Dermis microvascular lymphatic vessel endothelial cell (primary cell): ENCODE measurements at regions not wholly inside any gene's neighbourhood (a gene's known extent, or its start where the extent isn't known, plus 50 kb on each side); places are given as distances from the start of the nearest gene placed in this dataset.
A peak's percentile ranks its signal among the peaks of the same experiment; 100 is the strongest.
"Not testable (repeated sequence)": the region's sequence is repeated elsewhere in the genome, so short reads cannot be mapped to it uniquely, and the experiment has no call there.

Experiments
- DNase-seq, 2 donors: peaks; one replicate each; pipeline versions ENCODE4 v3.0.0 to v3.0.0-alpha.2; 2010; ENCODE audit warnings: low read depth in 2 of 2

DNA sequence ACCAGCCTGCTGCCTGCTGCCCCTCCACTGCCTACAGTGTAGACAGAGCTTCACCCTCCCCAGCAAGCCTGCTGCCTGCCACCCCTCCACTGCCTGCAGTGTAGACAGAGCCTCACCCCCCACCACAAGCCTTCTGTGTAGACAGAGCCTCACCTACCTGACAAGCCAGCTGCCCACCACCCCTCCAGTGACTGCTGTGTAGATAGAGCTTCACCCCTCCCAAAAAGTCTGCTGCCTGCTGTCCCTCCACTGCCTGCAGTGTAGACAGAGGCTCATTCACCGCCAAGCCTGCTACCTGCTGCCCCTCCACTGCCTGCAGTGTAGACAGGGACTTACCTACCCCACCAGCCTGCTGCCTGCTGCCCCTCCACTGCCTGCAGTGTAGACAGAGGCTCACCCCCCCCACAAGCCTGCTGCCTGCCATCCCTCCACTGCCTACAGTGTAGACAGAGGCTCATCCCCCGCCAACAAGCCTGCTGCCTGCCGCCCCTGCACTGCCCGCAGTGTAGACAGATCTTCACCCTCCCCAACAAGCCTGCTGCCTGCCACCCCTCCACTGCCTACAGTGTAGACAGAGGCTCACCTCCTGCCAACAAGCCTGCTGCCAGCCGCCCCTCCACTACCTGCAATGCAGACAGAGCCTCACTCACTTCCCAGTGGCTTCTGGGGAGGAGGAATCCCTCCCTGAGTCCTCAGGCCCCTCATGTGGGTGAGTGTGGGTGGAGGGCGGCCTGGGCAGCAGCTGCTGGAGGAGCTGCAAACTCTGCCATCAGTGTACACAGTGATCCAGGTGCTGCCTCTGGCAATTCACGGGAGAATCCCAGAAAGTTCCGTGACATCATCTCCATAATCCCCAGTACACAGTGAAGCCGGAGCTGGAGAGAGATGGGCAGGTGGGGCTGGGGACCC lies 140.9 kb downstream of the DLL1 start:
- no peak for DNase-seq

DNA sequence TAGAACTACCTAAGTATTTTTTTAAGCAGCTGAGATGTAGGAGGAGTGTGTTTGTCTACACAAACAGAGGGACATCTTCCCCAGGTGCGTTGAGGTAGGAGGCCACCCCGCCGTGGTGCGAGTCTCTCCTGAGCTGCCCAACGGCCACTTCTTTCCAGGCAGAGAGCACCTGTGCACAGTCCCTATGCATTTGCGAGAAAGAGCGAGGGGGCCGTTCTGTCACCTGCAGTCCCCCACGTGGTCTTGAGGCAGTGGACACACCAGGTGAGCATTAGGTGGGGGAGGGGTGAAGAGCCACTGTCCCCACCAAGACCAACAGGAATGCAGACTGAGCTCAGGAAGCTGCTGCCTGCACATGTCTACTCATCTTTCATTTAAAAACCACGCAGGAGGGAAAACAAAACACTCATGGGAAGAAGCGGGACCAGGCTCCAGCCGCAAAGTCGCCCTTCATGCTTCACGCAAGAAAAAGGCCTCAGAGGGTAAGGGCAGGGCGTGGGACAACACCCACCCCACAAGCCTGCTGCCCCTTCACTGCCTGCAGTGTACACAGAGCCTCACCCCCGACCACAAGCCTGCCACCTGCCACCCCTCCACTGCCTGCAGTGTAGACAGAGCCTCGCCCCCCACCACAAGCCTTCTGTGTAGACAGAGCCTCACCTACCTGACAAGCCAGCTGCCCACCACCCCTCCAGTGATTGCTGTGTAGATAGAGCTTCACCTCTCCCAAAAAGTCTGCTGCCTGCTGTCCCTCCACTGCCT lies 142.0 kb downstream of the DLL1 start:
- DNase-seq, result no peak

DNA sequence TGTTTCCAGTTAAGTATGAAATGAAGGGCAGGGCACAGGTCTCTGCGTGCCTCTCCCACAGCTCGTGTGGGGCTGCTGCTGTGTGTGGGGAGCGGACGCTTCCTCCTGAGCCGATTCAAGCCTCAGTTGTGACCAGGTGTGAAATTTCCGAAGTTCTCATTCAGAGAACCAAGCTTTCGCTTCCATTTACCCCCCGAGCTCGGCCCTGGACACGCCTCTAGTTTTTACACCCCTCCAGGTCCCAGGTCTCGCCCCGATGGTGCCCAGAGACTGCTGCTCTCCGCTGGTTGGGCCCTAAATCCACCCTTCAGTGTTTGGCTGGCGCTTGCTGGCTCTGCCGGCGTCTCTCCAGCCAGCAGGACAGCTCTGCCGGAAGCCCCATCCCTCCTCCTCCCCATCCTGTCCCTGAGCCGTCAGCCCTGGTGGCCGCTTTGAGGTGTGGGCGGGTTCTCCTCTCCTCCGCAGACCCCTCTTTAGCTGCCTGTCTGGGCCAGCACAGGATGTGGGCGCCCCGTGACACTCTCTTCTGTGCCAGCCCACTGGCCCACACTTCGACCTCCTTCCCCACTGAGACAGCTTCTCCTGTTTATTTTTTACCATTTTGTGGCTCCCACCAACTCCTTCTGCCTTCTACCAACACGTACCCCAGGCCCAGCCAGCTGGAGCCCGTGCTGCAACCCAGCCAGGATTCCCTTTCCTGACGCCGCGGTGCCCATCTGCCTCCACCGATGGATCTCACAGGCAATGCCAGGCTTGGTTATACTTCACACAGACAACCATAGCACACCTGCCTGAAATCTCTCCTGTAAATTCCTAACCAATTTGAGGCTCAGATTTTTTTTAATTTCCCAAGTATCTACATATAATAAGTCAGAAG lies 142.8 kb downstream of the DLL1 start:
- DNase-seq, result peak in 1 of 2 donors; percentile 11

DNA sequence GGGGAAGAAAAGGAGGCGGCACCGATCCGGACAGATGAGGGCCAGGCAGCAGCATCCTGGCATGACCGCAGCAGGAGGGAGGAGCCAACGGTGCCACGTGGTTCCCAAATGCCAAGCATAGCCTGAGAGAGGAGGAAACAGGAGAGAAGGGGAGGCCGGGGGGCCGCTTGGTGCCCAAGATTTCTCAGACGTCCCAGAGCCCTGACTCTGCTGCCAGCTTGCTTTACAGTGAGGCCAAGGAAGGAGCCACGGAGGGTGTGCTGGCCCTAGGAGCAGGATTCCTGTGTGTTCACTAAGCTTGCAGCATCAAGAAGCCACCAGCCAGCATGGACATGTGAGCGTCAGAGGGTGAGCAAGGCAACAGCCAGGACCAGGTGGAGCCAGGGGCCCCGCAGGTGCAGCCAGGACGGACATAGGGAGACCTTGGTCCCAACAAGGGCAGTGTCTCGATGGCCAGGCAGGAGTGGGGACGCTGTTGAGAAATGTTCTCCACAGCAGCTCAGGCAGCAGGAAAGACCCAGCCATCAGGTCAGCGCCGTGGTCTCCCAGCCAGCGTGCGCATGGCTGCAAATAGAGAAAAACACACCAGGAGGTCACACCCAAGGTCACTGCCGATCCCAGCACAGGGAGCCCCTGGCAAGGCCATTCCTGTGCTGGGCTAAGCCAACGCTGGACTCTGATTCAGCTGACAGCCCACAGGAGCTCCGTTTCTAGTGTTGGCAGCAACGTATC lies 143.7 kb downstream of the DLL1 start:
- DNase-seq, result no peak

DNA sequence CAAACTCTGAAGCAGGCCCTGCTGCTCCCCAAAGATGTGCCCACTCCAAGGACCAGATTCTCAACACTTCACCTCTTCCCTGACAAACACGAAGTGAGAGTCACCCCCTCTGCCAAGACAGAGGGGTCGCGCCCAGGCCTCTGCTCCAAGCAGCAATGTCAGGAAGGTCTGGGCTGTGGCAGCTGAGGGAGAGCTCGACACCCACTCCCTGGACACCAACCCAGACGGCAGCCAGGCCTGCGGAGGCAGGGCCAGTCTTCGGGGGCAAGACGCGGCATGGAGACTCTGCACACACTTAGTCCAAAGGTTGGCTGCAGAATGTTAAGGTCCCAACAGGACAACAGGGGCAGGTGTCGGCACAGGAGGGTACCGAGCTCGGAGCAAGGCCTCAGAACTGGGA lies 144.2 kb downstream of the DLL1 start:
- DNase-seq, result no peak

DNA sequence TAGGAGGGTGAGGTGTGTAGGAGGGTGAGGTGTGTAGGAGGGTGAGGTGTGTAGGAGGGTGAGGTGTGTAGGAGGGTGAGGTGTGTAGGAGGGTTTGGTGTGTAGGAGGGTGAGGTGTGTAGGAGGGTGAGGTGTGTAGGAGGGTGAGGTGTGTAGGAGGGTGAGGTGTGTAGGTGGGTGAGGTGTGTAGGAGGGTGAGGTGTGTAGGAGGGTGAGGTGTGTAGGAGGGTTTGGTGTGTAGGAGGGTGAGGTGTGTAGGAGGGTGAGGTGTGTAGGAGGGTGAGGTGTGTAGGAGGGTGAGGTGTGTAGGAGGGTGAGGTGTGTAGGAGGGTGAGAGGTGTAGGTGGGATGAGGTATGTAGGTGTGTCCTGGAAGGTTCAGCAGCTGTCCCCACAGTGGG lies 144.7 kb downstream of the DLL1 start:
- peak in 1 of 2 donors; percentile 40 for DNase-seq

DNA sequence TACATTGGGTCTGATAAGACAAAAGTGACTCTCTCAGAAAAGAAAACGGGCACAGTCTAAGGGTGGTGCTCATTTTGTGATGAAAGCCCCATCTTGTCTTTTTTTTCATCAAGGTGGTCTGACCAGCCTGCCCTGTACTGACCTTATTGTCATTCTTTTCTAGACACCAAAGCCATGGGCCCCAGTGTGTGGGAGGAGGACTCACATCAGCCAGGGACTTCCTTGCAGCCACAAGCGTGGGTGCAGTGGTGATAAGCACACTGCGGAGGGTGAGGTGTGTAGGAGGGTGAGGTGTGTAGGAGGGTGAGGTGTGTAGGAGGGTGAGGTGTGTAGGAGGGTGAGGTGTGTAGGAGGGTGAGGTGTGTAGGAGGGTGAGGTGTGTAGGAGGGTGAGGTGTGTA lies 145.2 kb downstream of the DLL1 start:
- DNase-seq, result not testable (repeated sequence)

DNA sequence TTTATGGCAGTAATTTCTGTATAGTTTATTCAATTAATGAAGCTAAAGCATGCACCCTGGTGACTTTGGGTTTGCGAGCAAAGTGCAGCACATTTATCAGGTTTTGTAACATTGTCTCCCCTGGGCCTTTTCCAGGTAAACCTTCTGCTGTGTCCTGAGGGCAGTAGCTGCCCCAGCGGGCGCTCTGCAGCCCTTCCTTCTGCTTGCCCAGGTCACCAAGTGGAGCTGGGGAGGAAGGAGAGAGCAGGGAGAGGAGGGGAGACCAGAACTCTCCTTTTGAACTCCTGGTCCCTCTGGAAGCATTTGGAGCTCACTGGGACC lies 145.6 kb downstream of the DLL1 start:
- DNase-seq, result no peak

DNA sequence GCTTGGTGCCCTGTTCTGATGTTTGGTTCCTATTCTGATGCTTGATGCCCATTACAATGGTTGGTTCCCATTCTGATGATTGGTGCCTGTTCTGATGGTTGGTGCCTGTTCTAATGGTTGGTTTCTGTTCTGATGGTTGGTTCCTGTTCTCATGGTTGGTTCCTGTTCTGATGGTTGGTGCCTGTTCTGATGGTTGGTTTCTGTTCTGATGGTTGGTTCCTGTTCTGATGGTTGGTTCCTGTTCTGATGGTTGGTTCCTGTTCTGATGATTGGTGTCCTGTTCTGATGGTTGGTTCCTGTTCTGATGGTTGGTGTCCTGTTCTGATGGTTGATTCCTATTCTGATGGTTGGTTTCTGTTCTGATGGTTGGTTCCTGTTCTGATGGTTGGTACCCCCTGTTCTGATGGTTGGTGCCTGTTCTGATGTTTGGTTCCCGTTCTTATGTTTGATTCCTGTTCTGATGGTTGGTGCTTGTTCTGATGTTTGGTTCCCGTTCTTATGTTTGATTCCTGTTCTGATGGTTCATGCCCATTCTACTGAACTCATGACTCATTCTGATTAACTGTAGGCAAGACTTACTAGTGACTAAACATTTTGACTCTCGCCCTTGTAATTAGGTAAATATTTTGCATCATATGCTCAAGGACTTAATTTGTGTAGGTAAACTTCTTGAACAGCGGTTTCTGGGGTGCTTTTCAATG lies 146.2 kb downstream of the DLL1 start:
- no peak for DNase-seq

DNA sequence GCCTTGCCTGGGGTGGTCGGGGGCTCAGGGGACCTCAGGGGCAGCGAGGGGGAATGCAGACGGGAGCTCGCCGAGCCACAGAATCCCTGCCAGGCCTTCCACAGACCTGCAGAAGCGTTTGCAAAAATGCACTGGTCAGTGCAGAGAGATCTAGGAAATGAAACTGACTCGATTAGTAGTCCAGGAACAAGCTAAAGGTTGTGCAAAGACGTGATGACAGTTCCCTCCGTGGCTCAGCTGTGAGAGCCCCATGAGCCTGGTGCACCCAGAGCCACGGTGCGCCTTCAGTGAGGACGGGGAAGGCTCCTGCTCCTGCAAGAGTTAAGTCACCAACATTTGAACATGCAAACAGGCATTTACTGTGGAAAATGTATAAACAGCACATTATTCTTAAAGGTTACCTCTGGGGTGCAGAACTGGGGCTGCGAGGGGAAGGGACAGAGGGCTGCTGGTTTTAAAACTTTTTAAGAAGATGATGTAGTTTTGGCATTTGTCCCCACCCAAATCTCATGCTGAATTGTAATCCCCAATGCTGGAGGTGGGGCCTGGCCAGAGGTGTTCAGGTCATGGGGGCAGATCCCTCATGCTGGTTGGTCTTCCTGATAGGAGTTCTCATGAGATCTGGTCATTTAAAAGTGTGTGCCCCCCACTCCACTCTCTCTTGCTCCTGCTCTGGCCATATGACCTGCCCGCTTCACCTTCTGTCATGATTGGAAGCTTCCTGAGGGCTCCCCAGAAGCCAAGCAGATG lies 147.3 kb downstream of the DLL1 start:
- no peak for DNase-seq

DNA sequence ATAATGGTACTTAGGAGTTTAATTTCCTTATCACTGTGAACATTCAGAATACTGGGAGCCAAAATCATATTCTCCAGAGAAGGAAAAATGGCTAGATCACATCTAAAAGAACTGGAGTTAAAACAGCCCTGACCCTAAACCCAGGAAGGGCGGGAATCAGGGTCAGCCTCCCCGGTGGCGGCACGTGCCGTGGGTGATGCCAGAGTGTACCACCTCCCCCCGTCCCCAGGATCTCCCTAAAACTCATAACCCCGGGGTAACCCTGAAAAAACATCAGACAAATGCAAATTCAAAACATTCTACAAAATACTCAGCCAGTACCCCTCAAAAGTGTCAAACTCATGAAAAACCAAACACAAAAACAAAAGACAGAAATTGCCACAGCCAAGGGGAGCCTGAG lies 148.3 kb downstream of the DLL1 start:
- no peak for DNase-seq

DNA sequence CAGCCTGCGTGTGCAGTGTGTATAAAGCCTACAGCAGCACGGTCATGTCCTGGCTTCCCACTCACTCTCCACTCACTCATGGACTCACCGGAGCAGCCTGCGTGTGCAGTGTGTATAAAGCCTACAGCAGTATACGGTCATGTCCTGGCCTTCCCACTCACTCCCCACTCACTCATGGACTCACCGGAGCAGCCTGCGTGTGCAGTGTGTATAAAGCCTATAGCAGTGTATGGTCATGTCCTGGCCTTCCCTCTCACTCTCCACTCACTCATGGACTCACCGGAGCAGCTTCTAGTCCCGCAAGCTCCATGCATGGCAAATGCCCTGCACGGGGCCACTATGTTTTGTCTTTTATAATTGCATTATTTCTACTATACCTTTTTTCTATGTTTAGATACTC lies 149.8 kb downstream of the DLL1 start:
- not testable (repeated sequence) for DNase-seq

DNA sequence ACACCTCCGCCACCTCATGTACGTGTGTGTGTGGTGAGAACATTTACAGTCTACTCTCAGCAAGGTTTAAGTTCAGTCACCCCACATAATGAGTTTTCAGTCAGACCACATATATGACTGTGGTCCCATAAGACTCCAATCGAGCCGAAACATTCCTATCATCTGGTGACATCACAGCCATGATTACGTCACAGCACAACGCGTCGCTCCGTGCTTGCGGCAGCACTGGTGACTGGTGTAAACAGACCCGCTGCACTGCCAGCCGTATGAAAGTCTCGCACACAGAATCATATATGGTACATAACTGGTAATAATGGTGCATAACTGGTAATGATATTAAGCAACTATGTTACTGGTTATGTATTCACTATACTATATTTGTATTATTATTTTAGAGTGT lies 150.7 kb downstream of the DLL1 start:
- no peak for DNase-seq

DNA sequence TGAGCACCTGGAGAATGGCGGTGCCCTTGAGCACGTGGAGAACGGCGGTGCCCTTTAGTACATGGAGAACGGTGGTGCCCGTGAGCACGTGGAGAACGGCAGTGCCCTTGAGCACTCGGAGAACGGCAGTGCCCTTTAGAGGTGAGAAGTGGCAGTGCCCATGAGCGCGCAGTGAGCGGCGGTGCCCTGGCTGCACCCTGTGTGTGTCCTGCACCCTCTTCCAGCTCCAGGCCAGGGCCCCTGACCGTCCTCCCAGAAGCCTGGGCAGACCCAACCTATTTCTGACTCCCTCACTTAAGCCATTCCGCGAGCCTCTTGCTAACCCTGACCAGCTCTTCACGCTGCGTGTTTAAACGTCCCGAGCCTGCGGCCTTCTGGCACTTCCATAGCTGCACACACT lies 151.3 kb downstream of the DLL1 start:
- DNase-seq, result no peak

DNA sequence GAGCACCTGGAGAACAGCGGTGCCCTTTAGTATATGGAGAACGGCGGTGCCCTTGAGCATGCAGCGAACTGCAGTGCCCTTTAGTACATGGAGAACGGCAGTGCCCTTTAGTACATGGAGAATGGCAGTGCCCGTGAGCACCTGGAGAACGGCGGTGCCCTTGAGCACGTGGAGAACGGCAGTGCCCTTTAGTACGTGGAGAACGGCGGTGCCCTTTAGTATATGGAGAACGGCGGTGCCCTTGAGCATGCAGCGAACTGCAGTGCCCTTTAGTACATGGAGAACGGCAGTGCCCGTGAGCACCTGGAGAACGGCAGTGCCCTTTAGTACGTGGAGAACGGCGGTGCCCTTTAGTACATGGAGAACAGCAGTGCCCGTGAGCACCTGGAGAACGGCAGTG lies 151.8 kb downstream of the DLL1 start:
- not testable (repeated sequence) for DNase-seq

DNA sequence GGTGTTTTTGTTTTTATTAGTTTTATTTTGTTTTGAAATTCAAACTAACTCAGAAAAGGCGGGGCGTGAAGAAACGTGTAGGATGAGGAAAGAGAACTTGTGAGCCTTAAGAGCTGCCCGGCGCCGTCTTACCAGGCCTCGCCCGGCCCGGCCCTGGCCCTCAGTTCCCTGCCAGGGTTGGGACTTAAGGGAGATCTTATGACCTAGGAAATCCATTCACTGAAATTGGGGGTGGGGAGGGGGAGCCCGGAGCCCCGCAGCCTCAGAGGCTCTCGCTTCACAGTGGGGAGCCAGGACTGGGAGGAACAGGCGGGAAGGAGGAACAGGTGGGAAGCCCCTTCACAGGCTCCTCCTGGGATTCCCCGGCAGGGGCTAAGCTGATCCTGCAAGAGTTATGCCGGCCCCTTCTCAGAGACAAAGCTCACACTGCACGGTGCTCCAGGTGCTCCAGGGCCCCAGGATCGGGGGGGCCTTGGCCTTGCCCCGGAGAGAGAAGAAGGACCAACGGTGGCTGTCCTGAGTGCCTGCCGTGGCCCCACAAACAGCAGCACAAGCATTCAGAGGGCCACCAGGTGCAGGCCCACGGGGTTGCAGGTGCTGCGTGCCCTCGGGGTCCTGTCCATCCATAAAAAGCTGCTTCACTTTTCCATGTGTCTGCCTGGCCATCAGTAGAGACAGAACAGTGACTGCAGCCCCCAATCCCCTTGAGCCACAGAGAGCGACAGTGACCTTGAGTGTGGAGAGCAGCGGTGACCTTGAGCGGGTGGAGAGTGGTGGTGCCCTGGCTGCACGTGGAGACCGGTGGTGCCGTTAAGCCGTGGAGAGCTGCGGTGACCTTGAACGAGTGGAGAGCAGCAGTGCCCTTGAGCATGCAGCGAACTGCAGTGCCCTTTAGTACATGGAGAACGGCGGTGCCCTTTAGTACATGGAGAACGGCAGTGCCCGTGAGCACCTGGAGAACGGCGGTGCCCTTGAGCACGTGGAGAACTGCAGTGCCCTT lies 152.7 kb downstream of the DLL1 start:
- DNase-seq, result no peak

DNA sequence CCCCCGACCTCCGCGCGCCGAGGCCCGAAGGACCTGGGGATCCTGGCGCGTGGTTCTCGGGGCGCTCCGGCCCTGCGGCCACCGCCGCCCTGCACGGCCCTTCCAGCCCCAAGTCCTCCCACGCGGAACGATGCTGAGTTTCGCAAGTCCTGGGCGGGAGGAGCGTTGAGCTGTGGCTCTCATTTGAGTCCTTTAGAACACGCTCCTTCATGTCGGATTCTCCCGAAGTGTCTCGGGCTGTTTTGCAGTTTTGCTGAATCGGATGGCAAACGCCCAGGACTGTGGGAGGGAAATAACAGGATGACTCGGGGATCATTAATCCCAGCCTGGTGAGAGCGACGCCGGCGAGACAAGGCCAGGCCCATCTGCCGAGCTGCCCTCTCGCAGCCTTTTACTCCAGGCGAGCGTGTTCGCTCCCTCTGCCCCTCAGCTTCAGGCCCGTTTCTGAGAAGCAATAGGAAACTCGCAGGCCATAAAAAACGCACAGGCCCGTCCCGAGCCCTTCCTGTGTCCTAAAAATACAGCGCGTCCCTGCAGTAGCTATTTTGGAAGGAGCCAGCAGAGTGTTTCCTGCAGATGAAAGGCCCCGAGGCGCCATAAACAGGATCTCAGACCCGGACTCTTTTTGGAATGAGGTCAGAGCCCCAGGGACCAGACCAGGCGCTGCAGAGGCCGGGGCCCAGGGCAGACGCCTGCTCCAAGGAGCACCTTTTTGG lies 153.5 kb downstream of the DLL1 start:
- DNase-seq, result no peak

DNA sequence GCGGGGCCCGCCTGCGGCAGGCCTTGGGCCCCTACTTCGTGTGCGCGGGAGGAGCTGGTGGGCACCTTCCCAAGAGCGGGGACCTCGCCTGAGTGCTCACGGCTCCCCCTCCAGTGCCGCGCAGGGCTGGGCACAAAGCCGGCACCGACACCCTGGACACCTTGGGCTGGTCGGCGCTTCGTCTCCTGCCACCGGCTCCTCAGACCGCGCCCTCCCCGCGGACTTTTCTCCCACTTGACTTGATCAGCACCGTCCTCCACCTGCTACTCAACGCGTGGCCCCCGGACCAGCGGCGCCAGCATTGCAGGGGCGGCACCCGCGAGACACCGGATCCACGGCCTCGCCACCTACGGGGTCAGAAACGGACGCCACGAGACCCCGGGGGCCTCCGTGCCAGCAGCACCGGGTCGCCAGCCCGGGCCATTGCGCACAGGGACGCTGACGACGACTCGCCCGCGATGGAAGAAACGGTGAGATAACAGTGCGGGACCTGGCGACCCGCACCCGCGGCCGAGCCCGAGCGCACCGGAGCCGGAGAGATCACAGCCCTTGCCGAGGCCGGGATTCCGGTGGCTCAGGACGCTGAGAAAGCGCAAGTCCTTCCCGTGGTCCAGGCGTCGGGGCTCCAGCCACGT lies 154.2 kb downstream of the DLL1 start:
- DNase-seq, result no peak
